NB4 (cell line): ENCODE measurements at regions not wholly inside any gene's neighbourhood (a gene's known extent, or its start where the extent isn't known, plus 50 kb on each side); places are given as distances from the start of the nearest gene placed in this dataset.

Experiments
- CTCF ChIP-seq: IDR thresholded peaks from one replicate; pipeline ENCODE4 v1.5.1; 2012; ENCODE audit warnings: low read depth, low read length
- MAX ChIP-seq: IDR thresholded peaks from 2 replicates; pipeline ENCODE4 v1.6.1; 2011; ENCODE audit warnings: low read depth, low read length
- MYC ChIP-seq: IDR thresholded peaks from 2 replicates; pipeline ENCODE4 v1.6.1; 2011; ENCODE audit warnings: low read depth, low read length
- POLR2A ChIP-seq: IDR thresholded peaks from 2 replicates; pipeline ENCODE4 v1.6.1; 2011; ENCODE audit warnings: mild to moderate bottlenecking; ENCODE audit not compliant: insufficient read length; ENCODE audit errors: extremely low read depth

GRCh38 chr7:28236560-28236959, 56.0 kb upstream of the JAZF1 start:
- no peak for TF ChIP-seq CTCF
- TF ChIP-seq POLR2A: no peak
- TF ChIP-seq MAX: no peak
- no peak for TF ChIP-seq MYC
